22Rv1 (cell line): ENCODE measurements at regions not wholly inside any gene's neighbourhood (a gene's known extent, or its start where the extent isn't known, plus 50 kb on each side); places are given as distances from the start of the nearest gene placed in this dataset.

ENCODE experiments used
- ZFX ChIP-seq: fragments of 450-650 bp; IDR thresholded peaks from 2 replicates; pipeline ENCODE4 v1.6.1; 2017; ENCODE audit warnings: antibody characterized with exemption, borderline replicate concordance
- TF ChIP-seq, protein P1 (sequence below): fragments of 450-650 bp; IDR thresholded peaks from 2 replicates; pipeline ENCODE4 v1.5.1; 2017; ENCODE audit warnings: mild to moderate bottlenecking

GRCh38 chr10:107873007-107873406 lies 708.5 kb upstream of the SORCS1 start:
- TF ChIP-seq, protein P1, sequence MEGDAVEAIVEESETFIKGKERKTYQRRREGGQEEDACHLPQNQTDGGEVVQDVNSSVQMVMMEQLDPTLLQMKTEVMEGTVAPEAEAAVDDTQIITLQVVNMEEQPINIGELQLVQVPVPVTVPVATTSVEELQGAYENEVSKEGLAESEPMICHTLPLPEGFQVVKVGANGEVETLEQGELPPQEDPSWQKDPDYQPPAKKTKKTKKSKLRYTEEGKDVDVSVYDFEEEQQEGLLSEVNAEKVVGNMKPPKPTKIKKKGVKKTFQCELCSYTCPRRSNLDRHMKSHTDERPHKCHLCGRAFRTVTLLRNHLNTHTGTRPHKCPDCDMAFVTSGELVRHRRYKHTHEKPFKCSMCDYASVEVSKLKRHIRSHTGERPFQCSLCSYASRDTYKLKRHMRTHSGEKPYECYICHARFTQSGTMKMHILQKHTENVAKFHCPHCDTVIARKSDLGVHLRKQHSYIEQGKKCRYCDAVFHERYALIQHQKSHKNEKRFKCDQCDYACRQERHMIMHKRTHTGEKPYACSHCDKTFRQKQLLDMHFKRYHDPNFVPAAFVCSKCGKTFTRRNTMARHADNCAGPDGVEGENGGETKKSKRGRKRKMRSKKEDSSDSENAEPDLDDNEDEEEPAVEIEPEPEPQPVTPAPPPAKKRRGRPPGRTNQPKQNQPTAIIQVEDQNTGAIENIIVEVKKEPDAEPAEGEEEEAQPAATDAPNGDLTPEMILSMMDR: no peak
- no peak for TF ChIP-seq ZFX
